GM21786 (cell line): ENCODE measurements at regions not wholly inside any gene's neighbourhood (a gene's known extent, or its start where the extent isn't known, plus 50 kb on each side); places are given as distances from the start of the nearest gene placed in this dataset.

Experiments used
- ATAC-seq: cut with Tn5 transposase; IDR thresholded peaks from one replicate; pipeline ENCODE4 v1.9.1; 2021; ENCODE audit not compliant: unreplicated experiment

DNA sequence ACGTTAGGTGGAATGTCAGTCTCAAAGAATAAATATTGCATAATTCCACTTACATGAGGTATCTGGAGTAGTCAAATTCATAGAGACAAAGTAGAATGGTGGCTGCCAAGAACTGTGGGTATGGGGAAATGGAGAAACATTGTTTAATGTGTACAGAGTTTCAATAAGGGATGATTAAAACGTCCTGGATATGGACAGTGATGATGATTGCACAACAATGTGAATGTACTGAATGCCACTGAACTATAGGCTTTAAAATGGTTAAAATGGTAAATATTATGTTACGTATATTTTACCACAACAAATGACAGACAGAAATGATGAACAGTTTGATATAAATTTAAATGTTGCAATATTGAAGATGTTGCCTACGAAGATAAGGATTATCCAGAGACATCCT, 602.0 kb upstream of the PKDCC start:
- no peak for ATAC-seq

- ATAC-seq, result no peak
Observed at GRCh38 chr2:41446266-41446665, 601.6 kb upstream of the PKDCC start.

DNA sequence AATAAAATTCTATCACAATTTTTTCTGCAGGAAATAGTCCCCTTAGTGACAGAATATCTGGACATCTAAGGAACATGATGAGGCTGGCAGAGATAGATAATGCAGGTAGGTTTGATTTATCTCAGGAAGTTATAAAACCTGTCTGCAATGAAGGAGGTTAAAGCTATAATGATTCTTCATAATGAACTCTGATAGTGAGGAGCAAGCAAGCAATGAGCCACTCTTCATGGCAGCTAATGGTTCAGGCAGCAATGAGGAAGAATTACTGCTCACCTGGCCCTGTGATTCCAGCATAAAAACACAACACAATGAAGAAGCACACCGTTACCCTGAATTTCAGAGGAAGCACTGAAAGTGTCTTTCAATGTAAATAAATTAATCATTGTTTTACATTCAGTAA, 599.6 kb upstream of the PKDCC start:
- no peak for ATAC-seq

DNA sequence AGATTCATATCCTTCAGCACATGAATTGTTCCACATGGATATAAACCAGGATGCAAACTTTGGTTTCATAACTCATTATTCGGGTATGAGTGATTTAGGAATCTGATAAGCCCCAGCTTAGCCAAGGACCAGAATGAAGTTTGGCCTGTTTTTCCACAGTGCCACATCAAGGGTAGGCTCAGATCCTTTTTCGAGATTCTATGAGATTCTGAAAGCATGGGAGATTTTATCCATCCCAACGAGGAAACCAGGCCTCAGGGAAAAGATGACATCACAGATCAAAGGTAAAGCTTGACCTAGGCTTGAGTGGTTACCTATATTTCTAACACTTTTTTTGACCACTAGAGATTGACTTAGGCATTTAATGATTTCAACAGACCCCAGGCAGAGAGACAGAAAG, 590.8 kb upstream of the PKDCC start:
- ATAC-seq, result no peak

DNA sequence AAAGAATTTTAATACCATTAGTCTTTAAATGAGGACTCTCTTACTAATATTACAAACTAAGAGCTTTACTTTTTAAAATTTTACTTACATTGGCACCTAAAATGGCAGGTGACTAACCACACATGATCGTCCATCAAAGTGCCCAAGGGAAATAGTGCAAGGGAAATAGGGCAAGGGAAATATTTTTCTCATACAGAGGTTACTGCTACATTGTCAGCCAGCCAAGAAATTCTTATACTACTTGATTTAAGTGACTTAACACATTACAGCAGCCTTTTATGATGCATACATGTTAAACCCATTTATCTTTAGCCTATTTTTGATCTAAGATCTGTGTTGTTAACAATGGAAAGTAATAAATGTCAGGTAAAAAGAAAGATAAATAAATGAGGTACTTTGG, 587.2 kb upstream of the PKDCC start:
- no peak for ATAC-seq

DNA sequence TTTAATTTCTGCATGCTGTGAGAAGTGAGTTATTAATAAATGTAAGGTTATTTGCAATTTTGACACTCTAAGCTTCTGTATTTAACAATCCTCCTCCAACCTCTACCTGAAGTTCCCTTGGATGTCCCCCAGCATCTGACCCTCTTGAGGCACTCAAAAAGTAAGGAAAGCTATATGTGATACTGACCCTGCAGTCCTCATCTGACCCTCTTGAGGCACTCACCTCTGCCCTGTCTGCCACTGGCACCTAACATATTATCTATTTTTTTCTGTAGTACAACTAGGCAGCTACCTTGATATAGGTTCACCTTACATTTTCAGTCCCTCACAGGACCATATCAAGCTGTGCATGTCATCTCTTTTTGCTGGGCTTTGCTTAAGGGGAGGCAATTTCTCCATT, 583.4 kb upstream of the PKDCC start:
- ATAC-seq, result no peak

DNA sequence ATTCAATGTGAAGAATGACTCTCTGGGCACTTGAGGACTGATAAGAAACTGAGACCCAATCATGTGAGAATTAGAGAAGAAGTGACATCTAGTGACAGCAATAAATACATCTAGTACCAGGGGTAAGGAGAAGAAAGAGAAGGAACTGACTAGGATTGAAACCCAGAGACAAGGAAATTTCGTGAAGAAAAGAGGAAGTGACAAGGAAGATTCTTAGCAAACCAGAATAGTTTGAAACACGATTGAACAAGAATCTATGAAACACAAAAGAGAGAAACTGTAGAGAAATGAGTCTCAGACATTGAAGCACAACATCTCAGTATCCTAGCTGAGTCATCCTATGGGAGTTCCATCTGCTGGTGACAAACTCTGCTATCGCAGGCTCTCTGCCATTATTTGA, 571.9 kb upstream of the PKDCC start:
- ATAC-seq, result peak; percentile 56

GRCh38 chr2:41482659-41483058, 565.2 kb upstream of the PKDCC start:
- no peak for ATAC-seq

DNA sequence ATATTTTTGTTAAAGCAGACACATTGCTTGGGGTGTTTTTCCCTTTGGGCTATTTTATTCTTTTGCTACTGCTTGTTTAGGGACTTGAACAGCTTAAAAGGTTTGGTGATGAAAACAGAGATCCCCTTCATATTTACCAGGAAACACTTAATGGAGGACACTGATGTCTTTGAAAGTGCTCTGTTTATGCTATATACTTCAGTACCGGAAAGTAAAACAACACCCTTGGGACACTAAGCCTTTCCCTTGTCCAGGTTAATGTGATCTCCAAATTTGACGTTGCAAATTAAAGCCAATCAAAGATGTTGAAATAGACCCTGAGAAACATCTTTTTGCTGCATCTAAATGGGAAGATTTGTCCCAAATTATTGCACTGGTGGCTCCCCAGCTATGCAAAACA, 564.6 kb upstream of the PKDCC start:
- ATAC-seq, result no peak

GRCh38 chr2:41483982-41484857, 563.6 kb upstream of the PKDCC start:
- no peak for ATAC-seq

GRCh38 chr2:41484858-41485234, 563.0 kb upstream of the PKDCC start:
- no peak for ATAC-seq

DNA sequence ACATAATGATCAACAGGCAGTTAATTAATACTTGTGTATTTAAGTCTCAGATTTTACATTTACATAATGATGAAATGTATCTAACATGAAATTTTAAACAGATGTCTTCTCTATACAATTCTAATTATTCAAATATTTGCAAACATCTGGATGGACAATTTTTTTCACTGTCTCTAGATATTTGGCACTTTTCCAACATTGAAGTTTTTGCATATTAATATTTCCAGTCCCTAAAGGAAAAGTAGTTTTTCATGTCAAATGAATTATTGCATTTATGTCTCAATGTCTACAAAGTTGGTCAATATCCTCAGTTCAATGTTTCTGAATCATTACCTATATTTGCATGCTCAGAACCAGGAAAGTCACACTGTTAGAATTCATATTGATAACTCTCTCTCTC, 560.9 kb upstream of the PKDCC start:
- no peak for ATAC-seq

DNA sequence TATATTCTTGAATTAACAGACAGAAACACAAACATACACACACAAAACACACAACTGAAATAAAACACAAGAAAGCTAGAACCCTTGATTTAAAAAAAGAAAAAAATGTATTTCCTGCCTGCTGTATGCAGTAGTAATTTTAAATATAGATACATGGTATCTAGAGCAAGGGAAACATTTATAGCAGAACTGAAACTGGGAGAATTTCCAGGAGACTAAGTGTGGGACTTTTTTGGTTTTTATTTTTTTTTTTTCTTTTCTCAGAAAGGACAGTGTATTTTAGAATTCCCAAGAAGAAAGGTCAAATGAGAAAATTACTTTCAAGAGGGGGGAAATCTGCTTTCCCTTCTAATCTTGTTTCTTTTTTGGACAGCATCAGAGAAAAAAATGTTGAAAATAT, 558.9 kb upstream of the PKDCC start:
- no peak for ATAC-seq

DNA sequence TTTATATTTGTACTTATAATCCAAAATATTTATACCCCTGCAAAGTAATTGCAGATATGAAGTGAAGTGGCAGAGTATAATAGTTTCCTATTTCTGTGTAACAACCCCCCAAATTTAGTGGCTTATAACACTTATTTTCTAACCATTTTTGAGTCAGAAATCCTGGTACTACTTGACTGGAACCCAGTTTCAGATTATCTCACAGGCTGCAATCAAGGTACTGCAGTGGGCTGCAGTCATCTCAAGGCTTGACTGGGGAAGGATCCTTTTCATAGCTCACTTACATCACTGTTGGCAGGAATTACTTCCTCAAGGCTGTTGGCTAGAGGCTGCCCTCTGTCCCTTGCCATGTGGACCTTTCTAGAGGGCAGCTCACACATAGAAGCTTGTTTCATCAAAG, 558.2 kb upstream of the PKDCC start:
- no peak for ATAC-seq

DNA sequence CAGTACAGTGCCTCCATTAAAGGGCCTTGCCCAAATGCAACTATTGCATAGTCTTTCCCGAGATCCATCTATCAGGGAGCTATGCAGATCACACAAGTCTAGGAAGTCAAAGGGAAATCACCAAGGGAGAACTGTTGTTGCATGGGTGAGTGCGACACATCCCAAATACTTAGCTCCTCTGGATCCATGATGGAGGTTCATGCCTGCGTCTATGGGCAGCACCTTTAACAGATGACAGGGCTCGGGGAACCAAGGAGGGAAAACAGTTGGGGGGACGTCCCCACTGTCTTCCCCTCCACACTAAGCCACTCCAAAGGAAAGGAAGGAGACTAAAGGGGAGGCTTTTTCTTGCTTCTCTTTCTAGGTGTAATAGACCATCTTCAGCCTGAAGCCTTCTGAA, 552.8 kb upstream of the PKDCC start:
- ATAC-seq, result no peak

DNA sequence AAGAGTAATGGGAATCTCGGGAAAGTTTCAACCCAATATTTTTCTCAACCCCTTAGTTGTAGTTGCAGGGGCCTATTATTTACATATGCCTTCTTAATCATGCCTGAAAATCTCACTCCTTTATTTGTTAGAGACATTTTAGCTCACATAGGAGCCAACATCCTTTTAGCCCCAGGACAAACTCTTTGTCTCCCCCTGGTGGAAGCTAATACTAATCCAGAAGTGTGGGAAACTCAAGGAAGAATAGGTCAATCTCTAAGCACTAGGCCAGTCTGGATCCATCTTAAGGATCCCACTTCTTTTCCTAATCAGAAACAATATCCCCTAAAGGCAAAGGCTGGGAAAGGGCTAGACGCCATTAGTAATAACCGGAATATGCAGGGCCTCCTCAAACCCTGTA, 550.9 kb upstream of the PKDCC start:
- ATAC-seq, result no peak

DNA sequence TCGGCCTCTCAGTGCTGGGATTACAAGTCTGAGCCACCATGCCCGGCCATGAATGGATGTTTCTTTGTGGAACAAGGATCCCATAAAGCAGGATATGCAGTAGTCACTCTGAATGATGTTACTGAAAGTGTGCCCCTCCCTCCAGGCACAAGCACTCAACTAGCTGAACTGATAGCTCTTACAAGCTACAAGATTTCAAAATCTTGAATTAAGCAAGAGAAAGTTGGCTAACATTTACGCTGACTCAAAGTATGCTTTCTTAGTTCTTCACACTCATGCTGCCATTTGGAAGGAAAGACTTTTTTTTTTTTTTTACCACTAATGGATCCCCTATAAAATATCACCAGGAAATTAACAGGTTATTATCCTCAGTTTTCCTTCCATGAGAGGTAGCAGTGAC, 549.0 kb upstream of the PKDCC start:
- ATAC-seq, result no peak

- ATAC-seq, result no peak
Observed at GRCh38 chr2:41500895-41501294, 546.9 kb upstream of the PKDCC start.

DNA sequence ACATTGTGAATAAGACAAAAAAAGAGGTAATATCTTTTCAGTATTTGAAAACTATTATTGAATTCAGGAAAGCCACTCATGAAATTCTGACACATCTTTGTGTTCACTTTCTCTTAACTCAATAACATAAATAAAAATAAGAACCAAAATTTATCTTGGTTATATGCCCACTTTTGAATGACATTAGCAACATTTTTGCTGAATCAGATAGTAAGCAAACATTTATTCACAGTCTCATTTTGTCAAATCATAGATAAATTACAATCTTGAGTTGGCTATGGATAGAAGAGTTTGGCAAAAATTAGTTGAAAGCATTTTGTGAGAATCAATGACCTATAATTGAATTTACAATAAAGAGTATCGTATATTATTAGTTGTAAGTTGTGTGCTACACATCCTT, 545.1 kb upstream of the PKDCC start:
- no peak for ATAC-seq

- no peak for ATAC-seq
Observed at GRCh38 chr2:41504532-41504931, 543.3 kb upstream of the PKDCC start.

- no peak for ATAC-seq
Observed at GRCh38 chr2:41510108-41510507, 537.7 kb upstream of the PKDCC start.

- ATAC-seq, result no peak
Observed at GRCh38 chr2:41521211-41521610, 526.6 kb upstream of the PKDCC start.
